Right lobe of liver (tissue), 6 donors: ENCODE measurements at regions not wholly inside any gene's neighbourhood (a gene's known extent, or its start where the extent isn't known, plus 50 kb on each side); places are given as distances from the start of the nearest gene placed in this dataset.

Experiments used
- ATAC-seq, 4 donors: fragments of 200-7000 bp; cut with Tn5 transposase; one replicate each; pipeline ENCODE4 v1.9.1; 2020; ENCODE audit warnings: mild to moderate bottlenecking in 4 of 4, moderate library complexity in 4 of 4
- DNase-seq, 3 donors: peaks; one replicate each; pipeline ENCODE4 v3.0.0-alpha.2; 2020
- H3K27ac ChIP-seq, 3 donors: fragments of 200-600 bp; one replicate each; pipeline ENCODE4 v1.8.0; 2022
- H3K27me3 ChIP-seq, 2 donors: fragments of 200-600 bp; one replicate each; pipeline ENCODE4 v1.8.0; 2022
- H3K36me3 ChIP-seq, 4 donors: fragments of 200-600 bp; sonication (generic) in 1 of 4; one replicate each; pipeline versions ENCODE4 v1.5.1 to v1.8.0; 2017 to 2022; ENCODE audit warnings: control low read depth in 1 of 4
- H3K4me1 ChIP-seq, 4 donors: fragments of 200-600 bp; sonication (generic) in 1 of 4; one replicate each; pipeline versions ENCODE4 v1.5.1 to v1.8.0; 2017 to 2022; ENCODE audit warnings: control low read depth in 1 of 4
- H3K4me3 ChIP-seq, 3 donors: fragments of 200-600 bp; one replicate each; pipeline ENCODE4 v1.8.0; 2022
- H3K9me3 ChIP-seq, 4 donors: fragments of 200-600 bp; sonication (generic) in 1 of 4; one replicate each; pipeline versions ENCODE4 v1.5.1 to v1.8.0; 2017 to 2022; ENCODE audit warnings: control low read depth in 1 of 4
- CTCF ChIP-seq, 4 donors: fragments of 200-600 bp in 3 of 4; fragments of 450-650 bp in 1 of 4; IDR thresholded peaks; one replicate each; pipeline versions ENCODE4 v1.5.1 to v1.8.0; 2016 to 2022; ENCODE audit warnings: antibody characterized with exemption in 4 of 4, mild to moderate bottlenecking in 2 of 4
- POLR2A ChIP-seq: fragments of 450-650 bp; IDR thresholded peaks from one replicate; pipeline ENCODE4 v1.6.1; 2017; ENCODE audit warnings: antibody characterized with exemption, mild to moderate bottlenecking
- WGBS: methylation state at CpG from one replicate; pipeline ENCODE4 v1.1.6; 2018; ENCODE audit warnings: low coverage, low lambda C conversion rate; ENCODE audit not compliant: insufficient coverage; ENCODE audit errors: missing lambda C conversion rate; 5-methylcytosine and 5-hydroxymethylcytosine counted together
- intact Hi-C, 2 donors: fragments of 100-400 bp; cut with DNase I; formaldehyde crosslinking; loops; one replicate each; pipeline versions ENCODE4 v1.11.2 to v1.14.1; 2022
- donor health status: DM: no; HTN: yes; CAD: no.
- donor health status: DM: no; HTN: no; CAD: no.
- donor health status: DM: no; HTN: no; CAD: no.
- donor health status: DM: no; HTN: yes; CAD: no.
- donor health status: DM: no; HTN: yes; CAD: no.

GRCh38 chr12:18868717-18869116, 130.8 kb downstream of the CAPZA3 start:
- Histone ChIP-seq H3K27ac (no peak overlapping the region), H3K36me3 (no peaks in the 10 kb centered on the region), H3K9me3 (no peaks in the 10 kb centered on the region), H3K4me3 (no peak overlapping the region), H3K4me1 (no peaks in the 10 kb centered on the region), H3K27me3 (no peaks in the 10 kb centered on the region)
- ATAC-seq: no peak
- no peak for DNase-seq
- intact Hi-C loops: no loop called here
- WGBS: 17% methylated on average over 2 of the region's 2 CpGs
- TF ChIP-seq POLR2A: no peak
- no peak for TF ChIP-seq CTCF (IDR thresholded peaks at IDR 0.05)

- Histone ChIP-seq H3K4me3 (no peak overlapping the region), H3K27me3 (no peaks in the 10 kb centered on the region), H3K36me3 (no peaks in the 10 kb centered on the region), H3K27ac (no peak overlapping the region), H3K9me3 (no peaks in the 10 kb centered on the region), H3K4me1 (no peaks in the 10 kb centered on the region)
- 56% methylated on average over 2 of the region's 2 CpGs for WGBS
- TF ChIP-seq CTCF (IDR thresholded peaks at IDR 0.05): no peak
- no peak for TF ChIP-seq POLR2A
- ATAC-seq (no peak), DNase-seq (no peak)
- intact Hi-C loops: no loop called here
These were observed 134.9 kb downstream of the CAPZA3 start for GRCh38 chr12:18872770-18873169.

GRCh38 chr12:18878676-18879180, 140.8 kb downstream of the CAPZA3 start:
- intact Hi-C loops: no loop called here
- Histone ChIP-seq H3K9me3 (no peaks in the 10 kb centered on the region), H3K4me3 (no peak overlapping the region), H3K27ac (no peak overlapping the region), H3K4me1 (no peaks in the 10 kb centered on the region), H3K27me3 (no peaks in the 10 kb centered on the region), H3K36me3 (no peaks in the 10 kb centered on the region)
- ATAC-seq: no peak
- WGBS: 78% methylated on average over 2 of the region's 2 CpGs
- no peak for TF ChIP-seq POLR2A
- no peak for DNase-seq

GRCh38 chr12:18882690-18883089, 144.8 kb downstream of the CAPZA3 start:
- H3K36me3 ChIP-seq: no peaks in the 10 kb centered on the region
- ATAC-seq (peak; percentile 39 to 58 (median 53)), DNase-seq (no peak)
- no peaks in the 10 kb centered on the region for H3K27me3 ChIP-seq
- H3K27ac ChIP-seq: no peak overlapping the region
- H3K4me3 ChIP-seq: no peak overlapping the region
- TF ChIP-seq POLR2A (no peak), CTCF (IDR thresholded peaks at IDR 0.05) (peak in 2 of 4 donors; percentile 16 to 23)
- WGBS: 63% methylated on average over 5 of the region's 5 CpGs
- no peaks in the 10 kb centered on the region for H3K9me3 ChIP-seq
- intact Hi-C loops: no loop called here
- H3K4me1 ChIP-seq: no peaks in the 10 kb centered on the region

GRCh38 chr12:18886962-18887361, 149.0 kb downstream of the CAPZA3 start:
- WGBS: 51% methylated on average over 3 of the region's 3 CpGs
- no peaks in the 10 kb centered on the region for H3K36me3 ChIP-seq
- H3K9me3 ChIP-seq: no peaks in the 10 kb centered on the region
- H3K27me3 ChIP-seq: no peaks in the 10 kb centered on the region
- no peaks in the 10 kb centered on the region for H3K4me1 ChIP-seq
- H3K27ac ChIP-seq: no peak overlapping the region
- intact Hi-C loops: no loop called here
- no peak for DNase-seq
- no peak overlapping the region for H3K4me3 ChIP-seq
- no peak for TF ChIP-seq CTCF (IDR thresholded peaks at IDR 0.05)
- no peak for TF ChIP-seq POLR2A
- ATAC-seq: peak in 1 of 4 donors; percentile 41
